Psoas muscle (tissue), 7 donors: ENCODE measurements at regions not wholly inside any gene's neighbourhood (a gene's known extent, or its start where the extent isn't known, plus 50 kb on each side); places are given as distances from the start of the nearest gene placed in this dataset.

Experiments
- ATAC-seq, 4 donors: fragments of 200-7000 bp; cut with Tn5 transposase; one replicate each; pipeline ENCODE4 v1.9.1; 2020; ENCODE audit warnings: moderate library complexity in 3 of 4, mild to moderate bottlenecking in 2 of 4
- DNase-seq, 2 donors: peaks; one replicate each; pipeline ENCODE4 v3.0.0-alpha.2; 2020
- H3K27ac ChIP-seq: fragments of 200-600 bp; one replicate; pipeline ENCODE4 v1.8.0; 2022
- H3K27me3 ChIP-seq, 3 donors: fragments of 200-600 bp in 1 of 3; one replicate each; pipeline versions ENCODE4 v1.6.1 to v1.8.0; 2013 to 2022; ENCODE audit warnings: low read length in 2 of 3, mild to moderate bottlenecking in 2 of 3, moderate library complexity in 1 of 3; ENCODE audit not compliant: insufficient read depth in 3 of 3
- H3K36me3 ChIP-seq, 2 donors: fragments of 200-600 bp in 1 of 2; one replicate each; pipeline versions ENCODE4 v1.6.1 to v1.8.0; 2013 to 2022; ENCODE audit warnings: low read depth in 1 of 2, mild to moderate bottlenecking in 1 of 2, moderate library complexity in 1 of 2; ENCODE audit not compliant: insufficient read depth in 1 of 2
- H3K4me1 ChIP-seq: fragments of 200-600 bp; one replicate; pipeline ENCODE4 v1.8.0; 2022
- H3K4me3 ChIP-seq: fragments of 200-600 bp; one replicate; pipeline ENCODE4 v1.8.0; 2022; ENCODE audit warnings: mild to moderate bottlenecking
- H3K9me3 ChIP-seq: fragments of 200-600 bp; one replicate; pipeline ENCODE4 v1.8.0; 2022
- WGBS, 3 donors: extraction: QIAGEN DNeasy Blood & Tissue Kit; methylation state at CpG; one replicate each; pipeline versions ENCODE4 v1.1.6 to v1.1.7; 2013; 5-methylcytosine and 5-hydroxymethylcytosine counted together
- intact Hi-C, 2 donors: fragments of 100-400 bp; cut with DNase I; formaldehyde crosslinking; loops; one replicate each; pipeline versions ENCODE4 v1.11.0 to v1.14.2; 2022
- TF ChIP-seq, protein P1 (sequence below): fragments of 200-600 bp; IDR thresholded peaks from one replicate; pipeline ENCODE4 v1.8.0; 2022; ENCODE audit warnings: antibody characterized with exemption
- donor health status: healthy with polysubstance abuse.
- donor health status: DM: no; HTN: no; CAD: no; lungs with moderate emphysema.
- donor health status: Bipolar disorder and iron deficiency.
- donor health status: healthy.
- donor health status: DM: yes; HTN: yes; CAD: no.
- donor health status: DM: no; HTN: no; CAD: no.
- donor health status: DM: yes; HTN: yes; CAD: no.

DNA sequence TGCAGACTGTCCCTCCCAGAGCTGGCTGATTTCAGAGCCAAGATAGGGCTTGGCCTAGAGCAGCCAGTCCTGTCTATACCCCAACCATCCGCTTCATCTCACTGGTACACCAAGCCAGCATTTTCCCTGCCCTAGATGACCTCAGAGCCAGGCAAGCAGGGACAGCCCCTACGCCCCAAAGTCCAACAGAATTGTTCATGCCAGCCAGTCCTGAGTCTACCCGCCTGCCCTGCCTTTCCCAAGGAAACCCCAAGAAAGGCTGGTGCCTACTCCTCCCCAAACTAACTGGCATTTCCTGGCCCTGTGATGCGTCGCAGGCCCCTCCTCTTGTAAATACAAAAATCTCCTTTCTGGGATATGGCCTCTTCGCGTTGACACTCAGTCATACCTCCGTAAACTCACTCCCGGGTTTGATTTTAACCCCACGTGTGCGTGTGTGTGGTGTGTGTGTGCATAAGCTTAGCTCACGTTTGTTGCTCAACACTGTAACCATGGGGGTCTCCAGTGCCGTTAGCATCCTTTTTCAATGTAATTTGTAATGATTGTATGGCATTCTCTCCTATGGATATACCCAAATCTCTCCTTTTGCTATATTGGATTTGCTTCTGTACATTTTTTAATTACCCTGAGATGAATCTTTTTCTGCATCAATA, 75.3 kb downstream of the SIK1 start:
- no peaks in the 10 kb centered on the region for H3K4me1 ChIP-seq
- no peak overlapping the region for H3K4me3 ChIP-seq
- 87 to 91% (median 87%) methylated on average over 13 of the region's 13 CpGs for WGBS, 3 donors
- no peaks in the 10 kb centered on the region for H3K36me3 ChIP-seq
- TF ChIP-seq, protein P1, sequence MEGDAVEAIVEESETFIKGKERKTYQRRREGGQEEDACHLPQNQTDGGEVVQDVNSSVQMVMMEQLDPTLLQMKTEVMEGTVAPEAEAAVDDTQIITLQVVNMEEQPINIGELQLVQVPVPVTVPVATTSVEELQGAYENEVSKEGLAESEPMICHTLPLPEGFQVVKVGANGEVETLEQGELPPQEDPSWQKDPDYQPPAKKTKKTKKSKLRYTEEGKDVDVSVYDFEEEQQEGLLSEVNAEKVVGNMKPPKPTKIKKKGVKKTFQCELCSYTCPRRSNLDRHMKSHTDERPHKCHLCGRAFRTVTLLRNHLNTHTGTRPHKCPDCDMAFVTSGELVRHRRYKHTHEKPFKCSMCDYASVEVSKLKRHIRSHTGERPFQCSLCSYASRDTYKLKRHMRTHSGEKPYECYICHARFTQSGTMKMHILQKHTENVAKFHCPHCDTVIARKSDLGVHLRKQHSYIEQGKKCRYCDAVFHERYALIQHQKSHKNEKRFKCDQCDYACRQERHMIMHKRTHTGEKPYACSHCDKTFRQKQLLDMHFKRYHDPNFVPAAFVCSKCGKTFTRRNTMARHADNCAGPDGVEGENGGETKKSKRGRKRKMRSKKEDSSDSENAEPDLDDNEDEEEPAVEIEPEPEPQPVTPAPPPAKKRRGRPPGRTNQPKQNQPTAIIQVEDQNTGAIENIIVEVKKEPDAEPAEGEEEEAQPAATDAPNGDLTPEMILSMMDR = no peak
- ATAC-seq (no peak), DNase-seq (no peak)
- no peaks in the 10 kb centered on the region for H3K27me3 ChIP-seq
- intact Hi-C loops = no loop called here
- H3K27ac ChIP-seq = no peak overlapping the region
- no peaks in the 10 kb centered on the region for H3K9me3 ChIP-seq

DNA sequence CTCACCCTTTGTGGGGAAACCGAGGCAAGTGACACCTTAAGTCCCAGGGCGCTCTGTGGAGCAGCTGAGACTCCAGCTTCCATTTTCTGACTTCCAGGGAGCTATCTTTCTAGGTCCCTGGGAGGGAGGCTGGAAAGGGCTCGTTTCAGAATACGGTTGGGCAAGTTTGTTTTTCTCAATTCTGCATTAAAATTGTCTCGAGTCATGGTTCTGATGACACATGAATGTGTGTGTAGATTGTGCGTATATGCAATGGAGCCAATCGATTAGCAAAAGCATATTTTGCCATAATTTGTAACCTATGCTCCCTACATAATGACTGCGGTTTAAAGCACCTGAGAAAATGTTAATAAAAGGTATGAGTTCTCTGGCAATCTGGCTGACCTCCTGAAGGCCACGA, 77.3 kb downstream of the SIK1 start:
- no peaks in the 10 kb centered on the region for H3K4me1 ChIP-seq
- no peak overlapping the region for H3K27ac ChIP-seq
- ATAC-seq = no peak
- no peak for DNase-seq
- no peaks in the 10 kb centered on the region for H3K36me3 ChIP-seq
- WGBS, 3 donors = 82 to 93% (median 89%) methylated on average over 9 of the region's 9 CpGs
- TF ChIP-seq, protein P1 = no peak
- intact Hi-C loops = loop anchor here in 1 of 2 donors (10.0 kb wide), 1 partner anchor 305 kb away; the partner anchor contains the start of genes HSF2BP and RRP1B
- no peaks in the 10 kb centered on the region for H3K9me3 ChIP-seq
- no peak overlapping the region for H3K4me3 ChIP-seq
- no peaks in the 10 kb centered on the region for H3K27me3 ChIP-seq

DNA sequence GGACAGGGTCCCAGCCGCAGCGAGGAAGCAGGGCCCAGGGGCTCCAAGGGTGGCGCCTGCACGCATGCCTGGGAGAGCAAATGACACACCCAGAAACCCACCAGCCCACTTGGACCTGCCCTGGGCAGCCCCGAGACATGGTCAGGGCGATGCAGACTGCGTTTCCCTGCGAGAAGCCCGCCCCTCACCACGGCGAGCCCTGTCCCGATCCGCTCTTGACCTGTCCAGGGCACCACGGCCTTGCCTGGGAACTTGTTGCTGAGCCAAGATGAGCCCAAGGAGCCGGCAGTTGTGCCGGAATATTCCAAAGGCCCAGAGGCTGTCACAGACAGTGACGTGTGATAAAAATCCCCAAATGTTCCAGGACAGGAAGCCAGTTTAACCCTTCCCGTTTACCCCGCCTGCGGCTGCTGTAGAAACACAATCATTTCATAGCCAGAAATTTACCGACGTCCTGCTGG, 78.1 kb downstream of the SIK1 start:
- intact Hi-C loops = loop anchor here in 1 of 2 donors (10.0 kb wide), 1 partner anchor 306 kb away; the partner anchor contains the start of genes HSF2BP and RRP1B
- Histone ChIP-seq H3K36me3 (no peaks in the 10 kb centered on the region), H3K9me3 (no peaks in the 10 kb centered on the region), H3K4me1 (no peaks in the 10 kb centered on the region), H3K27ac (no peak overlapping the region), H3K27me3 (no peaks in the 10 kb centered on the region), H3K4me3 (no peak overlapping the region)
- DNase-seq (no peak), ATAC-seq (peak in 2 of 4 donors; percentile 19 to 21)
- WGBS, 3 donors = 52 to 57% (median 54%) methylated on average over 22 of the region's 22 CpGs
- TF ChIP-seq, protein P1 = no peak

DNA sequence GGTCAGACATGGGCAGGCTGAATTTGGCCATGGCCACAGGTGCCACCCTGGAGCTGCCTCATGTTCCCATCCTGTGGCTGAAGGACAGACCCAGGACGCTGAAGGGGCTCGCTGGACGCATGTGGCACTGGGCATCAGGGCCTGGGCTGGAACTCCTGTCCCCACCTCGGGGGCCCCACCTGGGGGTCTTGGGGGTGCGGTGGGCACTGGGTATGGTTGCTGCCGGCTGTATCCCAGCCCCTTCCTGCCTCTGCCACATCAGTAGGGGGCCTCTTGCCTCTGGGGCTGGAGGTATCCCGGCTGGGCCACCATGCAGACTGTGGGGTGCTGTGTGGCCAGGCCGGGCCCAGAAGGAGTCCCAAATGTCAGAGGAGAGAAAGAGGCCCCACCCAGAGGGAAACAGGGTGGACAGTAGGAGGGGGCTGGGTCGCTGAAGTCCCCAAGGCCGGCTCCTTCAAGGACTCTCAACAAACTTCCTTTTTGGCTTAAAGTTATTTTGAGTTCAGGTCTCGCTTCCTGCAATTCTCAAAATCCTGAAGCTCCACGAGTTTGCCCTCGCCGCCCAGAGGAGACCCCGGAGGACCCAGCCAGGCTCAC, 78.7 kb downstream of the SIK1 start:
- Histone ChIP-seq H3K27ac (no peak overlapping the region), H3K9me3 (no peaks in the 10 kb centered on the region), H3K4me3 (no peak overlapping the region), H3K4me1 (no peaks in the 10 kb centered on the region), H3K27me3 (no peaks in the 10 kb centered on the region), H3K36me3 (no peaks in the 10 kb centered on the region)
- 64 to 77% (median 75%) methylated on average over 15 of the region's 15 CpGs for WGBS, 3 donors
- intact Hi-C loops = loop anchor here in 1 of 2 donors (10.0 kb wide), 1 partner anchor 307 kb away; the partner anchor contains the start of genes HSF2BP and RRP1B
- ATAC-seq (no peak), DNase-seq (no peak)
- TF ChIP-seq, protein P1 = no peak
